ENCODE measurements at regions not wholly inside any gene's neighbourhood (a gene's known extent, or its start where the extent isn't known, plus 50 kb on each side); places are given as distances from the start of the nearest gene placed in this dataset.
"Not testable (repeated sequence)": the region's sequence is repeated elsewhere in the genome, so short reads cannot be mapped to it uniquely, and the experiment has no call there.

DNA sequence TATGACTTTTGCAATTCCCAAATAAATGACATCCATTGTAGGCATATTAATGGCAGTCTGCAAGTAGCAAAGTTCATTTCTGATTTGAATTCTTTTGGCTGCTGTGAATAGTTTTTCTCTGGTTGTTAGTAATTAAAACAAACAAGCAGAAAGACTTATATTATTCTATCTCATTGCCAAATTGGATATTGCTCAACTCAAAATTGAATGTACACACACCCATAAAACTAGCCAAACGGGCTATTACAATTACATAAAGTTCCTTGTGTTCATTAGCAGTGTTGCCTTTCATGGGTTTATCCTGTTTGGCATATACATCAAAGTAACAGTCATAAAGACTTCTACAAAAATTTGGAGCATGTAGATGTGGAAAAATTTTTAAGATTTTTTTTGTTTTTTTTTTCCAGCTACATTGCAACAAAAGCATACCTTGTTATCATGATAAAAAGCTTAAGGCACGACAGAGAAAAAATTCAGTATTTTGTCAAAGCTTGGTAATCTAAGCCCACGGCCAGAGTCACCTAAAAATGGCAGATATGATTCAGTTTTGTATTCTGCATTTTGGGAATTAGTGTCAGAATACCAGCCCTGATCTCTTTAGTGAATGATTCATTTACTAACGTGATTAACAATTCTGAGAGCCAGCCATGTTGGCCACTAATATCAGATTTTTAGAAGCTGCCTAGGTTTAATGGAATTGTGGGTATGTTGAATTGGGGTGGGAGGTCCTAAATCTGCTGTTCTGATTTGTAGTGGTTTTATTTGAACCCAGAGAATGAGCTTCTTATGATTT lies 108.4 kb downstream of the KLF5 start:
- Histone ChIP-seq H3K79me2 (no peaks in the 10 kb centered on the region), H3K27ac (peak overlapping the region; percentile 49), H3K4me2 (no peak overlapping the region), H3K9me2 (replicated peaks; ENCODE audit: insufficient read depth) (no peaks in the 10 kb centered on the region), H3K4me1 (ENCODE audit: insufficient read depth) (peaks cover 38% of the 10 kb centered on the region), H3K36me3 (replicated peaks; ENCODE audit: insufficient read depth, low read depth) (no peaks in the 10 kb centered on the region), H3K4me3 (no peak overlapping the region), H3K27me3 (no peaks in the 10 kb centered on the region), H3K9me3 (ENCODE audit: low read depth) (no peaks in the 10 kb centered on the region), H2AFZ (no peak overlapping the region), H4K20me1 (ENCODE audit: insufficient read depth, poor library complexity, severe bottlenecking) (no peaks in the 10 kb centered on the region)
- 66% methylated on average over 4 of the region's 4 CpGs for WGBS (ENCODE audit: low lambda C conversion rate, missing lambda C conversion rate)
- TF ChIP-seq EZH2 (IDR thresholded peaks at IDR 0.05; ENCODE audit: borderline replicate concordance) = no peak
- no peak for TF ChIP-seq EZH2phosphoT487 (IDR thresholded peaks at IDR 0.05; ENCODE audit: low read depth, severe bottlenecking, unreplicated experiment)
- TF ChIP-seq, protein P1, sequence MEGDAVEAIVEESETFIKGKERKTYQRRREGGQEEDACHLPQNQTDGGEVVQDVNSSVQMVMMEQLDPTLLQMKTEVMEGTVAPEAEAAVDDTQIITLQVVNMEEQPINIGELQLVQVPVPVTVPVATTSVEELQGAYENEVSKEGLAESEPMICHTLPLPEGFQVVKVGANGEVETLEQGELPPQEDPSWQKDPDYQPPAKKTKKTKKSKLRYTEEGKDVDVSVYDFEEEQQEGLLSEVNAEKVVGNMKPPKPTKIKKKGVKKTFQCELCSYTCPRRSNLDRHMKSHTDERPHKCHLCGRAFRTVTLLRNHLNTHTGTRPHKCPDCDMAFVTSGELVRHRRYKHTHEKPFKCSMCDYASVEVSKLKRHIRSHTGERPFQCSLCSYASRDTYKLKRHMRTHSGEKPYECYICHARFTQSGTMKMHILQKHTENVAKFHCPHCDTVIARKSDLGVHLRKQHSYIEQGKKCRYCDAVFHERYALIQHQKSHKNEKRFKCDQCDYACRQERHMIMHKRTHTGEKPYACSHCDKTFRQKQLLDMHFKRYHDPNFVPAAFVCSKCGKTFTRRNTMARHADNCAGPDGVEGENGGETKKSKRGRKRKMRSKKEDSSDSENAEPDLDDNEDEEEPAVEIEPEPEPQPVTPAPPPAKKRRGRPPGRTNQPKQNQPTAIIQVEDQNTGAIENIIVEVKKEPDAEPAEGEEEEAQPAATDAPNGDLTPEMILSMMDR (IDR thresholded peaks at IDR 0.05; ENCODE audit: poor library complexity) = no peak
- no peak for DNase-seq (ENCODE audit: low spot score)

DNA sequence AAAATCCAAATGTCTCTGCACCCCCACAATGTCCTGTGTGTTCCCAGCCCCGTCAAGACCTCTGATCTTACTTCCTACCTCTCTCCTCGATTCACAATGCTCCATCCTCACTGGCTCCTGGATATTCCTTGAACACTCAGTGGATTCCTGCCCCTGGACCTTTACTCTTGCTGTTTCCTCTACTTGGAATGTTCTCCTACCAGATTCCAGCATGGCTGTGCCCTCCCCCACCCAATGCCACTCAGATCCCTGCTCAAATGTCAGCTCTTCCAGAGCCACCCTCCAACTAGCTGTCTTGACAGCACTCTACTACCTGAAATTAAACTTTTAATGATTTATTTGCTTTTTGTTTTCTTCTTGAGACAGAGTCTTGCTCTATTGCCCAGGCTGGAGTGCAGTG lies 107.4 kb downstream of the KLF5 start:
- no peak overlapping the region for H2AFZ ChIP-seq
- H3K4me3 ChIP-seq = no peak overlapping the region
- peaks cover 30% of the 10 kb centered on the region for H3K4me1 ChIP-seq (ENCODE audit: insufficient read depth)
- H3K27me3 ChIP-seq = no peaks in the 10 kb centered on the region
- no peaks in the 10 kb centered on the region for H3K9me3 ChIP-seq (ENCODE audit: low read depth)
- no peaks in the 10 kb centered on the region for H3K79me2 ChIP-seq
- no peak overlapping the region for H3K27ac ChIP-seq
- WGBS (ENCODE audit: low lambda C conversion rate, missing lambda C conversion rate) = 90% methylated on average over 2 of the region's 2 CpGs
- H4K20me1 ChIP-seq (ENCODE audit: insufficient read depth, poor library complexity, severe bottlenecking) = no peaks in the 10 kb centered on the region
- no peak for DNase-seq (ENCODE audit: low spot score)
- no peaks in the 10 kb centered on the region for H3K9me2 ChIP-seq (replicated peaks; ENCODE audit: insufficient read depth)
- no peak for TF ChIP-seq EZH2phosphoT487 (IDR thresholded peaks at IDR 0.05; ENCODE audit: low read depth, severe bottlenecking, unreplicated experiment)
- TF ChIP-seq, protein P1 (IDR thresholded peaks at IDR 0.05; ENCODE audit: poor library complexity) = no peak
- TF ChIP-seq EZH2 (IDR thresholded peaks at IDR 0.05; ENCODE audit: borderline replicate concordance) = no peak
- no peaks in the 10 kb centered on the region for H3K36me3 ChIP-seq (replicated peaks; ENCODE audit: insufficient read depth, low read depth)
- no peak overlapping the region for H3K4me2 ChIP-seq

DNA sequence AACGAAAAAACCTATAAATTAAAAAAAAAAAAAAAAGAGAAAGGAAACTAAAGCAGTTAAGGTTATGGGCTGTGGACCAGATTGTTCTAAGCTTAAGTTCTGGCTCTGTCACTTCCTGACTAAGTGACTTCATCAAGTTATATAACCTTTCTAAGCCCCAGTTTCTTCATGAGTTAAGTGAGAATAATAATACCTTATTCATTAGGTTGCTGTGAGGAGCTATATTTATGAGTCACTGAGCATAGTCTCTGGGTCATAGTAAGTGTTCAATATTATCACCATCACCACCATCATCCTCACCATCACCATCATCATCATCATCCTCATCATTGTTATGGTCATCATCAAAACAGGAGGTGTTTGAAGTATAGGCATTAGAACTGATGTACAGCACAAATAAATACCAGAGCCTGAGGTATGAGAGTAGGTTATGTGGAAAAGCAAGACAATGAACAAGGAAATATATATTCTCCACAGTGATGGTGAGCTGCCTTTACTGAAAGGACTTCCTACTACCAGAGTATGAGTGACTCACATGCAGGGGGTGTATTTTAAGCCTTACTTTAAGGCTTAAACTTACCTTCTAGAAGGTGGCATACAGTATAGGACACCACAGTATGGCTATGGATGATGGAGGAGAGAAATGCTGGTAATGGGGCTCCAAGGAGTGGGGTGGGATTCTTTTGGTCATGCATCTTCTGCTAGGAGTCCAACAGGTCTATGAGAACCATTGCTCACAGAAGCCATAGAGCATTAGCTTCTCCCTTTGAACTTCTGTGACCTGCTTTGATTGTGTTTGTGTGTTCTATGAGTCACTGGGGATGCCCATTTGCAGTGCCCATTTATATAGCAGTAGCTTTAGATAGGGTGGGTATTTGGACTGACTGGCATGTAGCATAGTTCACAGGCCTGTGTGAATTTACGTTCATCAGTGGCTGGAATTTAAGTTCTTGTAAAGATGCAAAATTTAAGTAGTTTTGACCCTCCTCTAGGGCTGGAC lies 104.4 kb downstream of the KLF5 start:
- Histone ChIP-seq H3K27ac (no peak overlapping the region), H3K27me3 (no peaks in the 10 kb centered on the region), H3K9me3 (ENCODE audit: low read depth) (no peaks in the 10 kb centered on the region), H3K9me2 (replicated peaks; ENCODE audit: insufficient read depth) (no peaks in the 10 kb centered on the region), H3K4me2 (no peak overlapping the region), H4K20me1 (ENCODE audit: insufficient read depth, poor library complexity, severe bottlenecking) (no peaks in the 10 kb centered on the region), H2AFZ (no peak overlapping the region), H3K4me3 (no peak overlapping the region), H3K79me2 (no peaks in the 10 kb centered on the region), H3K36me3 (replicated peaks; ENCODE audit: insufficient read depth, low read depth) (no peaks in the 10 kb centered on the region), H3K4me1 (ENCODE audit: insufficient read depth) (peaks cover 6% of the 10 kb centered on the region)
- 81% methylated on average over 2 of the region's 2 CpGs for WGBS (ENCODE audit: low lambda C conversion rate, missing lambda C conversion rate)
- no peak for TF ChIP-seq EZH2phosphoT487 (IDR thresholded peaks at IDR 0.05; ENCODE audit: low read depth, severe bottlenecking, unreplicated experiment)
- TF ChIP-seq, protein P1 (IDR thresholded peaks at IDR 0.05; ENCODE audit: poor library complexity) = no peak
- no peak for TF ChIP-seq EZH2 (IDR thresholded peaks at IDR 0.05; ENCODE audit: borderline replicate concordance)
- DNase-seq (ENCODE audit: low spot score) = no peak

DNA sequence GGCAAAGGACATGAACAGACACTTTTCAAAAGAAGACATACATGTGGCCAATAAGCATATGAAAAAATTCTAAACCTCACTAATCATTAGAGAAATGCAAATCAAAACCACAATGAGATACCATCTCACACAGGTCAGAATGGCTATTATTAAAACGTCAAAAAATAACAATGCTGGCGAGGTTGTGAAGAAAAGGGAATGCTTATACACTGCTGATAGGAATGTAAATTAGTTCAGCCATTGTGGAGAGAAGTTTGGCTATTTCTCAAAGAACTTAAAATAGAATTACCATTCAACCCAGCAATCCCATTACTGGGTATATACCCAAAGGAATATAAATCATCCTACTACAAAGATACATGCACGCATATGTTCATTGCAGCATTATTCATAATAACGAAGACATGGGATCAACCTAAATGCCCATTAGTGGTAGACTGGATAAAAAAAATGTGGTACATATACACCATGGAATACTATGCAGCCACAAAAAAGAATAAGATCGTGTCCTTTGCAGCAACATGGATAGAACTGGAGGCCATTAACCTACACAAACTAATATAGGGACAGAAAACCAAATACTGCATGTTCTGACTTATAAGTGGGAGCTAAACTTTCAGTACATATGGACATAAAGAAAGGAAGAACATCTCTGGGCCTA lies 101.7 kb downstream of the KLF5 start:
- not testable (repeated sequence) for H3K9me2 ChIP-seq (replicated peaks; ENCODE audit: insufficient read depth); H3K4me1 ChIP-seq (ENCODE audit: insufficient read depth); H3K4me3 ChIP-seq; H3K79me2 ChIP-seq; H2AFZ ChIP-seq; H3K27me3 ChIP-seq; H3K36me3 ChIP-seq (replicated peaks; ENCODE audit: insufficient read depth, low read depth); H3K27ac ChIP-seq; H3K4me2 ChIP-seq; H3K9me3 ChIP-seq (ENCODE audit: low read depth); H4K20me1 ChIP-seq (ENCODE audit: insufficient read depth, poor library complexity, severe bottlenecking); DNase-seq (ENCODE audit: low spot score)
- 91% methylated on average over 5 of the region's 5 CpGs for WGBS (ENCODE audit: low lambda C conversion rate, missing lambda C conversion rate)

Data from hepatocyte (in vitro differentiated cells).